HEK293 (cell line): ENCODE measurements at regions not wholly inside any gene's neighbourhood (a gene's known extent, or its start where the extent isn't known, plus 50 kb on each side); places are given as distances from the start of the nearest gene placed in this dataset.

Experiments
- BCL11A ChIP-seq: fragments of 450-650 bp; formaldehyde crosslinking; IDR thresholded peaks from 2 replicates; pipeline ENCODE4 v1.5.1; 2016; ENCODE audit warnings: low read depth, missing biosample characterization, missing genetic modification characterization
- OSR2 ChIP-seq: fragments of 450-650 bp; formaldehyde crosslinking; IDR thresholded peaks from 2 replicates; pipeline ENCODE4 v1.5.1; 2016; ENCODE audit warnings: missing biosample characterization, missing genetic modification characterization
- ZNF138 ChIP-seq: fragments of 450-650 bp; formaldehyde crosslinking; IDR thresholded peaks from 2 replicates; pipeline ENCODE4 v1.5.1; 2016; ENCODE audit warnings: missing biosample characterization, missing genetic modification characterization, borderline replicate concordance
- ZNF184 ChIP-seq: fragments of 450-650 bp; IDR thresholded peaks from 2 replicates; pipeline ENCODE4 v1.5.1; 2018; ENCODE audit warnings: missing biosample characterization, mild to moderate bottlenecking, missing genetic modification characterization
- ZNF211 ChIP-seq: fragments of 450-650 bp; formaldehyde crosslinking; IDR thresholded peaks from 2 replicates; pipeline ENCODE4 v1.5.1; 2016; ENCODE audit warnings: low read depth, missing biosample characterization, missing genetic modification characterization
- TF ChIP-seq, protein P1 (sequence below): fragments of 450-650 bp; IDR thresholded peaks from 2 replicates; pipeline ENCODE4 v1.5.1; 2018; ENCODE audit warnings: missing biosample characterization, missing genetic modification characterization
- TF ChIP-seq, protein P2 (sequence below): fragments of 450-650 bp; formaldehyde crosslinking; optimal IDR thresholded peaks from 2 replicates; pipeline ENCODE3; 2016; ENCODE audit warnings: missing biosample characterization, mild to moderate bottlenecking, missing genetic modification characterization
- TF ChIP-seq, protein P3 (sequence below): fragments of 450-650 bp; formaldehyde crosslinking; IDR thresholded peaks from 2 replicates; pipeline ENCODE4 v1.5.1; 2016; ENCODE audit warnings: missing biosample characterization, missing genetic modification characterization
- TF ChIP-seq, protein P4 (sequence below): fragments of 450-650 bp; formaldehyde crosslinking; IDR thresholded peaks from 2 replicates; pipeline ENCODE4 v1.5.1; 2016; ENCODE audit warnings: missing biosample characterization, missing genetic modification characterization
- TF ChIP-seq, protein P5 (sequence below): fragments of 450-650 bp; formaldehyde crosslinking; IDR thresholded peaks from 2 replicates; pipeline ENCODE4 v1.5.1; 2016; ENCODE audit warnings: missing biosample characterization, missing genetic modification characterization, borderline replicate concordance
- TF ChIP-seq, protein P6 (sequence below): fragments of 450-650 bp; formaldehyde crosslinking; IDR thresholded peaks from 2 replicates; pipeline ENCODE4 v1.5.1; 2016; ENCODE audit warnings: missing biosample characterization, missing genetic modification characterization

DNA sequence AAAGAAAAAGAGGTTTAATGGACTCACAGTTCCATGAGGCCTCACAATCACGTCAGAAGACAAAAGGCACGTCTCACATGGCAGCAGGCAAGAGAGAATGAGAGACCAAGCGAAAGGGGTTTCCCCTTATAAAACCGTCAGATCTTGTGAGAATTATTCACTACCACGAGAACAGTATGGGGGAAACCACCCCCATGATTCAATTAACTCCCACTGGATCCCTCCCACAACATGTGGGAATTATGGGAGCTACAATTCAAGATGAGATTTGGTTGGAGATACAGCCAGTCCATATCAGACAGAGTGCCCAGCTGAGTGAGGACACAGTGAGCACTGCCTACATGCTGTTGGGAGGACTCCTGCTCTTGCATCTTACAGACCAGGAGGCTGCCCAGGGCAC lies 148.4 kb downstream of the TEX36 start:
- TF ChIP-seq, protein P1, sequence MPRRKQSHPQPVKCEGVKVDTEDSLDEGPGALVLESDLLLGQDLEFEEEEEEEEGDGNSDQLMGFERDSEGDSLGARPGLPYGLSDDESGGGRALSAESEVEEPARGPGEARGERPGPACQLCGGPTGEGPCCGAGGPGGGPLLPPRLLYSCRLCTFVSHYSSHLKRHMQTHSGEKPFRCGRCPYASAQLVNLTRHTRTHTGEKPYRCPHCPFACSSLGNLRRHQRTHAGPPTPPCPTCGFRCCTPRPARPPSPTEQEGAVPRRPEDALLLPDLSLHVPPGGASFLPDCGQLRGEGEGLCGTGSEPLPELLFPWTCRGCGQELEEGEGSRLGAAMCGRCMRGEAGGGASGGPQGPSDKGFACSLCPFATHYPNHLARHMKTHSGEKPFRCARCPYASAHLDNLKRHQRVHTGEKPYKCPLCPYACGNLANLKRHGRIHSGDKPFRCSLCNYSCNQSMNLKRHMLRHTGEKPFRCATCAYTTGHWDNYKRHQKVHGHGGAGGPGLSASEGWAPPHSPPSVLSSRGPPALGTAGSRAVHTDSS (tag by site-specific recombination): no peak
- TF ChIP-seq BCL11A (tag by site-specific recombination) (no peak), ZNF138 (tag by site-specific recombination) (no peak), OSR2 (no peak), ZNF184 (tag by site-specific recombination) (no peak), ZNF211 (tag by site-specific recombination) (no peak)
- TF ChIP-seq, protein P2, sequence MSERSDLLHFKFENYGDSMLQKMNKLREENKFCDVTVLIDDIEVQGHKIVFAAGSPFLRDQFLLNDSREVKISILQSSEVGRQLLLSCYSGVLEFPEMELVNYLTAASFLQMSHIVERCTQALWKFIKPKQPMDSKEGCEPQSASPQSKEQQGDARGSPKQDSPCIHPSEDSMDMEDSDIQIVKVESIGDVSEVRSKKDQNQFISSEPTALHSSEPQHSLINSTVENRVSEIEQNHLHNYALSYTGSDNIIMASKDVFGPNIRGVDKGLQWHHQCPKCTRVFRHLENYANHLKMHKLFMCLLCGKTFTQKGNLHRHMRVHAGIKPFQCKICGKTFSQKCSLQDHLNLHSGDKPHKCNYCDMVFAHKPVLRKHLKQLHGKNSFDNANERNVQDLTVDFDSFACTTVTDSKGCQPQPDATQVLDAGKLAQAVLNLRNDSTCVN (tag by site-specific recombination): no peak
- TF ChIP-seq, protein P3, sequence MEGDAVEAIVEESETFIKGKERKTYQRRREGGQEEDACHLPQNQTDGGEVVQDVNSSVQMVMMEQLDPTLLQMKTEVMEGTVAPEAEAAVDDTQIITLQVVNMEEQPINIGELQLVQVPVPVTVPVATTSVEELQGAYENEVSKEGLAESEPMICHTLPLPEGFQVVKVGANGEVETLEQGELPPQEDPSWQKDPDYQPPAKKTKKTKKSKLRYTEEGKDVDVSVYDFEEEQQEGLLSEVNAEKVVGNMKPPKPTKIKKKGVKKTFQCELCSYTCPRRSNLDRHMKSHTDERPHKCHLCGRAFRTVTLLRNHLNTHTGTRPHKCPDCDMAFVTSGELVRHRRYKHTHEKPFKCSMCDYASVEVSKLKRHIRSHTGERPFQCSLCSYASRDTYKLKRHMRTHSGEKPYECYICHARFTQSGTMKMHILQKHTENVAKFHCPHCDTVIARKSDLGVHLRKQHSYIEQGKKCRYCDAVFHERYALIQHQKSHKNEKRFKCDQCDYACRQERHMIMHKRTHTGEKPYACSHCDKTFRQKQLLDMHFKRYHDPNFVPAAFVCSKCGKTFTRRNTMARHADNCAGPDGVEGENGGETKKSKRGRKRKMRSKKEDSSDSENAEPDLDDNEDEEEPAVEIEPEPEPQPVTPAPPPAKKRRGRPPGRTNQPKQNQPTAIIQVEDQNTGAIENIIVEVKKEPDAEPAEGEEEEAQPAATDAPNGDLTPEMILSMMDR (tag by site-specific recombination): no peak
- TF ChIP-seq, protein P4, sequence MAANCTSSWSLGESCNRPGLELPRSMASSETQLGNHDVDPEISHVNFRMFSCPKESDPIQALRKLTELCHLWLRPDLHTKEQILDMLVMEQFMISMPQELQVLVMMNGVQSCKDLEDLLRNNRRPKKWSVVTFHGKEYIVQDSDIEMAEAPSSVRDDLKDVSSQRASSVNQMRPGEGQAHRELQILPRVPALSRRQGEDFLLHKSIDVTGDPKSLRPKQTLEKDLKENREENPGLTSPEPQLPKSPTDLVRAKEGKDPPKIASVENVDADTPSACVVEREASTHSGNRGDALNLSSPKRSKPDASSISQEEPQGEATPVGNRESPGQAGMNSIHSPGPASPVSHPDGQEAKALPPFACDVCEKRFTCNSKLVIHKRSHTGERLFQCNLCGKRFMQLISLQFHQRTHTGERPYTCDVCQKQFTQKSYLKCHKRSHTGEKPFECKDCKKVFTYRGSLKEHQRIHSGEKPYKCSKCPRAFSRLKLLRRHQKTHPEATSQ: no peak
- TF ChIP-seq, protein P5, sequence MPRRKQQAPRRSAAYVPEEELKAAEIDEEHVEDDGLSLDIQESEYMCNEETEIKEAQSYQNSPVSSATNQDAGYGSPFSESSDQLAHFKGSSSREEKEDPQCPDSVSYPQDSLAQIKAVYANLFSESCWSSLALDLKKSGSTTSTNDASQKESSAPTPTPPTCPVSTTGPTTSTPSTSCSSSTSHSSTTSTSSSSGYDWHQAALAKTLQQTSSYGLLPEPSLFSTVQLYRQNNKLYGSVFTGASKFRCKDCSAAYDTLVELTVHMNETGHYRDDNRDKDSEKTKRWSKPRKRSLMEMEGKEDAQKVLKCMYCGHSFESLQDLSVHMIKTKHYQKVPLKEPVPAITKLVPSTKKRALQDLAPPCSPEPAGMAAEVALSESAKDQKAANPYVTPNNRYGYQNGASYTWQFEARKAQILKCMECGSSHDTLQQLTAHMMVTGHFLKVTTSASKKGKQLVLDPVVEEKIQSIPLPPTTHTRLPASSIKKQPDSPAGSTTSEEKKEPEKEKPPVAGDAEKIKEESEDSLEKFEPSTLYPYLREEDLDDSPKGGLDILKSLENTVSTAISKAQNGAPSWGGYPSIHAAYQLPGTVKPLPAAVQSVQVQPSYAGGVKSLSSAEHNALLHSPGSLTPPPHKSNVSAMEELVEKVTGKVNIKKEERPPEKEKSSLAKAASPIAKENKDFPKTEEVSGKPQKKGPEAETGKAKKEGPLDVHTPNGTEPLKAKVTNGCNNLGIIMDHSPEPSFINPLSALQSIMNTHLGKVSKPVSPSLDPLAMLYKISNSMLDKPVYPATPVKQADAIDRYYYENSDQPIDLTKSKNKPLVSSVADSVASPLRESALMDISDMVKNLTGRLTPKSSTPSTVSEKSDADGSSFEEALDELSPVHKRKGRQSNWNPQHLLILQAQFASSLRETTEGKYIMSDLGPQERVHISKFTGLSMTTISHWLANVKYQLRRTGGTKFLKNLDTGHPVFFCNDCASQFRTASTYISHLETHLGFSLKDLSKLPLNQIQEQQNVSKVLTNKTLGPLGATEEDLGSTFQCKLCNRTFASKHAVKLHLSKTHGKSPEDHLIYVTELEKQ (tag by site-specific recombination): no peak
- TF ChIP-seq, protein P6, sequence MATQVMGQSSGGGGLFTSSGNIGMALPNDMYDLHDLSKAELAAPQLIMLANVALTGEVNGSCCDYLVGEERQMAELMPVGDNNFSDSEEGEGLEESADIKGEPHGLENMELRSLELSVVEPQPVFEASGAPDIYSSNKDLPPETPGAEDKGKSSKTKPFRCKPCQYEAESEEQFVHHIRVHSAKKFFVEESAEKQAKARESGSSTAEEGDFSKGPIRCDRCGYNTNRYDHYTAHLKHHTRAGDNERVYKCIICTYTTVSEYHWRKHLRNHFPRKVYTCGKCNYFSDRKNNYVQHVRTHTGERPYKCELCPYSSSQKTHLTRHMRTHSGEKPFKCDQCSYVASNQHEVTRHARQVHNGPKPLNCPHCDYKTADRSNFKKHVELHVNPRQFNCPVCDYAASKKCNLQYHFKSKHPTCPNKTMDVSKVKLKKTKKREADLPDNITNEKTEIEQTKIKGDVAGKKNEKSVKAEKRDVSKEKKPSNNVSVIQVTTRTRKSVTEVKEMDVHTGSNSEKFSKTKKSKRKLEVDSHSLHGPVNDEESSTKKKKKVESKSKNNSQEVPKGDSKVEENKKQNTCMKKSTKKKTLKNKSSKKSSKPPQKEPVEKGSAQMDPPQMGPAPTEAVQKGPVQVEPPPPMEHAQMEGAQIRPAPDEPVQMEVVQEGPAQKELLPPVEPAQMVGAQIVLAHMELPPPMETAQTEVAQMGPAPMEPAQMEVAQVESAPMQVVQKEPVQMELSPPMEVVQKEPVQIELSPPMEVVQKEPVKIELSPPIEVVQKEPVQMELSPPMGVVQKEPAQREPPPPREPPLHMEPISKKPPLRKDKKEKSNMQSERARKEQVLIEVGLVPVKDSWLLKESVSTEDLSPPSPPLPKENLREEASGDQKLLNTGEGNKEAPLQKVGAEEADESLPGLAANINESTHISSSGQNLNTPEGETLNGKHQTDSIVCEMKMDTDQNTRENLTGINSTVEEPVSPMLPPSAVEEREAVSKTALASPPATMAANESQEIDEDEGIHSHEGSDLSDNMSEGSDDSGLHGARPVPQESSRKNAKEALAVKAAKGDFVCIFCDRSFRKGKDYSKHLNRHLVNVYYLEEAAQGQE (tag by site-specific recombination): no peak
